GM12873 (cell line): ENCODE measurements at regions not wholly inside any gene's neighbourhood (a gene's known extent, or its start where the extent isn't known, plus 50 kb on each side); places are given as distances from the start of the nearest gene placed in this dataset.

ENCODE experiments used
- TF ChIP-seq, protein P1 (sequence below): IDR thresholded peaks from 2 replicates; pipeline ENCODE4 v1.5.1; 2012; ENCODE audit warnings: low read depth, mild to moderate bottlenecking, moderate library complexity, low read length, control low read depth; ENCODE audit not compliant: insufficient read depth; ENCODE audit errors: missing control alignments

DNA sequence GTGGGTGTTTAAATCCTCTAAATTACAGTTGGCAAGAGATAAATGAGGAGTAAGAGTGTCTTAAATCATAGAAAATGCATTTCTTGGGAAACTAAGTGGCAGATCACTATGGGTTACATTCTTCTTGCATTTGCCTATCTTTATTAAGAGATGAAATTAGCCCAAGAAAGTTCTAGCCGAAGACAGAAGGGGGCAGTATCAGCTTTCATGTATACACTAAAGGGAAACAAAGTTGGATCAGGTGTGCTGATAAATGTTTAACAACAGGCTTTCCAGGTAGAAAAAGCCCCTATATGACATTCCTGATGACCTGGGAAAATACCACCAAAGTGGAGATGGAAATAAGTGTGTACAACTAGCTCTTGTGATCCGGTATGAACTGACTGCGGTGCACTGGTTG, 81.9 kb upstream of the TLR4 start:
- TF ChIP-seq, protein P1, sequence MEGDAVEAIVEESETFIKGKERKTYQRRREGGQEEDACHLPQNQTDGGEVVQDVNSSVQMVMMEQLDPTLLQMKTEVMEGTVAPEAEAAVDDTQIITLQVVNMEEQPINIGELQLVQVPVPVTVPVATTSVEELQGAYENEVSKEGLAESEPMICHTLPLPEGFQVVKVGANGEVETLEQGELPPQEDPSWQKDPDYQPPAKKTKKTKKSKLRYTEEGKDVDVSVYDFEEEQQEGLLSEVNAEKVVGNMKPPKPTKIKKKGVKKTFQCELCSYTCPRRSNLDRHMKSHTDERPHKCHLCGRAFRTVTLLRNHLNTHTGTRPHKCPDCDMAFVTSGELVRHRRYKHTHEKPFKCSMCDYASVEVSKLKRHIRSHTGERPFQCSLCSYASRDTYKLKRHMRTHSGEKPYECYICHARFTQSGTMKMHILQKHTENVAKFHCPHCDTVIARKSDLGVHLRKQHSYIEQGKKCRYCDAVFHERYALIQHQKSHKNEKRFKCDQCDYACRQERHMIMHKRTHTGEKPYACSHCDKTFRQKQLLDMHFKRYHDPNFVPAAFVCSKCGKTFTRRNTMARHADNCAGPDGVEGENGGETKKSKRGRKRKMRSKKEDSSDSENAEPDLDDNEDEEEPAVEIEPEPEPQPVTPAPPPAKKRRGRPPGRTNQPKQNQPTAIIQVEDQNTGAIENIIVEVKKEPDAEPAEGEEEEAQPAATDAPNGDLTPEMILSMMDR: no peak

DNA sequence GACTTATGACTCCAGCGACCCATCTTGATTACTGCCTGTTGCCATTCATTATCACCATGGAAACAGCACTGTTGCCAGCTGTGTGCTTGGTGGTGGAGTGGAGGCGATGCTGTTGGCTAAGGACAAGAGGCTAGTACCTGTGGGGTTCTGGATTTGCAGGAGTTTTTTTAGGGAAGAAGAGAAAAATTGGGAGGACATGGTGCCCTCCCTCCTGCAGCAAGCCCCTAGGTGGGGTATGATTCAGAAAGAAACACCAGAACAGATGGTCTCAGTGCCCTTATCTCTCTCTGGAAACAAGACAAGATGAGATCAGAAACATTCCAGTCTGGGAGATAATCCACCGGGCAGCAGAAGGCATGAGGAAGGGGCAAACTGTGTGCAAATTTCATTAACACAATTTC, 87.8 kb upstream of the TLR4 start:
- TF ChIP-seq, protein P1: no peak

DNA sequence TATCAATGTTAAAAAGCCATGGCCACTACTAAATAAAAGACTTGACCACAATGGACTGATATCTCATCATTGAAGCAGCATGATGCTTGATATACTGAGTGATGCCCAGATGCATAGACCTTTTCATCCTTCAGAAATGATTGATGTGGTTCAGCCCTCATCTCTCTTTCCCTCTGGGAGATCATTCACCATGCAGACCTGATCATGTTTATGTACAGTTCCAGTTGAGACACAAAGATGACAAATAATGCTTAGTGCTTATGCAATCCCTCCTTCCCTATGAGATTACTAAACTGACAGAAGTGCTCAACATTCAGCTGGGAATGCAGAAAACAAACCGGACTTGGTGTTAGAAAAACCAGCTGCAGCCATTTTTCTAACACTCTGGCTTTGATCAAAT, 91.9 kb upstream of the TLR4 start:
- TF ChIP-seq, protein P1: no peak

DNA sequence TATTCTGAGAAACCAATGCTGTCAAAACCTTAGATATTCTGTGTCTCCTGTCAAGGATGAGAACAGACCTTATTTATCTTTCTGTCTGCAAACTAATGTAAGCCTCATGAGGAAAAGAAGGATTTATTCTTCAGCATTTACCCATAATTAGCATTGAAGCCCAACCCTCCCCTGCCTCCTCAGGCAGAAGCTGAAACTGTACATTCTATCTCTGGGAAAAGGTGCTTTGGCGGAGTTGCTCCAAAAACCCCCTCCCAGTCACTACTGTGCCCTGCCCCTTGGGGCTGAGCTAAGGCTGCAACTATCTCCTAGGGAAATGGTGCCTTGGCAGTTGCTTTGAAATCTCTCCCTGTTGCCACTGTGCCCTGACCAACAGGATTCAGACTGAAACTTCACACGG, 106.2 kb upstream of the TLR4 start:
- TF ChIP-seq, protein P1: no peak

DNA sequence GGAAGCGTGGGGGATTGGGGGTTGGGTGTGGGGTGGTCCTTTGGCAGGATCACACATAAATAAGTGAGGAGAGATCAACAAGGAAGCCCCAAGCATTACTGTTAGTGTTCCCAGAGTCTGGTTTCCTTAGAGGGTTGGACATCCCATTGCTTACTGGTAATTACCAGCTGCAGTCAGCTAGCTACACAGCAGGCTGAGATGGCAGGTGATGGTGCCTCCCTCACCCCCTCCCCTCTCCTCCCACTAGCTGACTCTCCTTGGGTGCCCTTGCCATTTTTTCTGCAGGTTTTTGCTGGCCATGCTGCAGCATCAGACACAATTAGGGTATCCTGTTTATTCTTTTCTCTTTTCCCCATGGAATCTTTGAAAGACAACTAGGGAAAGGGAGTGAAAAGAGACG, 107.5 kb upstream of the TLR4 start:
- TF ChIP-seq, protein P1: no peak

DNA sequence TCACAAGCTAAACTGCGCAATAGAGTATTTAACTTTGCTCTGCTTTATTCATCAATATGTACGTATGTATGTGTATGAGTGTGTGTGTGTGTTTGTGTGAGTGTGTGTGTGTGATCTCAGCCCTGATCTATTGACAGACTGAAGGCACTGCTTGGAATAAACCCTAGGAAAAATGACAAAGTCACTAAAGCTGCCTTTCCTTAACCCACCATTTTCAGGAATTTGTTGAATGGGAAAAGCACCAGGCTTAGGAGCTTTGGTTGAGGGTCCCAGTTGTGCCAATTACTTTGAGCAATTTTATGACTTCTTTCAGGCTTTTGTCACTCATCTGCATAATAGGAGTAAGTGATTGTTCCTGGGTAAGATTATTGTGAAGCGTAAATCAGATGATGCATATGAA, 108.6 kb upstream of the TLR4 start:
- TF ChIP-seq, protein P1: no peak

DNA sequence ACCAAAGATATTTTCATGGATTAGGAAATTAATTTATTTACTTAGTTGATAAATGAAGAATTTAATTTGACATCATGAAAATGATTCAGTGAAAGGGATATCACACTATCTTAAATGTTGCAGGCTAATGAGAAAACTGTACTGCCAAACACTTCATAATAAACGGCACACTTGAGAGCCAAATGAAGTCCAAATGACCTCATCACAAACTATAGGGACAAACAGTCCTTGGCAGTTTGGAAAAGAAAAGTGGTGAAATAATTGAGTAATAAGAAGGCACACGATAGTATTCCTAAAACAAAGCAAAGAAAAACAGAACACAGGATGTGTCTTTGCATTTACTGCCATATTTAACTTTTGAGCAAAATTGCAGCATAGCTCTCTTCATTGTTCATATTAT, 116.9 kb upstream of the TLR4 start:
- TF ChIP-seq, protein P1: no peak
